WTC11 (cell line): ENCODE measurements at regions not wholly inside any gene's neighbourhood (a gene's known extent, or its start where the extent isn't known, plus 50 kb on each side); places are given as distances from the start of the nearest gene placed in this dataset.

Experiments used
- ATAC-seq: fragments of 200-7000 bp; cut with Tn5 transposase; 2 replicates; pipeline ENCODE4 v1.10.0; 2021; ENCODE audit warnings: mild to moderate bottlenecking, moderate library complexity
- CTCF ChIA-PET: fragments of 300-600 bp; sonication (Branson Sonifier 250); formaldehyde crosslinking; loops from one replicate; lab custom pipeline; 2021; ENCODE audit warnings: antibody characterized with exemption; lab: Charles Lee
- POLR2A ChIA-PET: fragments of 350-600 bp; sonication (Branson Sonifier 250); formaldehyde crosslinking; loops from one replicate; lab custom pipeline; 2021; ENCODE audit warnings: antibody characterized with exemption; lab: Charles Lee
- DNase-seq: peaks from one replicate; pipeline ENCODE4 v3.0.0; 2021; ENCODE audit warnings: low spot score
- H3K27ac Mint-ChIP-seq: 2 replicates; pipeline ENCODE4 v1.8.0; 2021; ENCODE audit warnings: mixed read lengths
- H3K27me3 Mint-ChIP-seq: 2 replicates; pipeline ENCODE4 v1.8.0; 2021; ENCODE audit warnings: low read depth, mild to moderate bottlenecking, moderate library complexity, mixed read lengths
- H3K36me3 Mint-ChIP-seq: 2 replicates; pipeline ENCODE4 v1.8.0; 2021; ENCODE audit warnings: mixed read lengths
- H3K4me1 Mint-ChIP-seq: 2 replicates; pipeline ENCODE4 v1.8.0; 2022; ENCODE audit warnings: mixed read lengths
- H3K4me3 Mint-ChIP-seq: 2 replicates; pipeline ENCODE4 v1.8.0; 2021; ENCODE audit warnings: mild to moderate bottlenecking, moderate library complexity, mixed read lengths
- H3K9me3 Mint-ChIP-seq: 2 replicates; pipeline ENCODE4 v1.8.0; 2021; ENCODE audit warnings: mixed read lengths
- AR ChIP-seq: fragments of 250-450 bp; sonication (Bioruptor Pico); IDR thresholded peaks from 2 replicates; pipeline ENCODE4 v1.9.0; 2021; ENCODE audit warnings: mild to moderate bottlenecking
- ERG ChIP-seq: fragments of 250-450 bp; sonication (Bioruptor Pico); IDR thresholded peaks from 2 replicates; pipeline ENCODE4 v1.8.0; 2021; ENCODE audit warnings: mild to moderate bottlenecking
- GTF2I ChIP-seq: fragments of 250-450 bp; sonication (Bioruptor Pico); conservative IDR thresholded peaks from 2 replicates; pipeline ENCODE4 v1.4.0; 2021; ENCODE audit warnings: mild to moderate bottlenecking
- IRF2 ChIP-seq: sonication (generic); formaldehyde crosslinking; IDR thresholded peaks from 2 replicates; pipeline ENCODE4 v1.8.0; 2022; ENCODE audit warnings: low read depth, missing genetic modification reagents, borderline replicate concordance
- PRDM15 ChIP-seq: sonication (generic); formaldehyde crosslinking; IDR thresholded peaks from 2 replicates; pipeline ENCODE4 v1.8.0; 2022; ENCODE audit warnings: missing genetic modification reagents
- SOX15 ChIP-seq: fragments of 250-450 bp; sonication (Bioruptor Pico); IDR thresholded peaks from 2 replicates; pipeline ENCODE4 v1.9.0; 2021; ENCODE audit warnings: mild to moderate bottlenecking
- SP1 ChIP-seq: sonication (generic); formaldehyde crosslinking; conservative IDR thresholded peaks from 2 replicates; pipeline ENCODE4 v1.8.1; 2022; ENCODE audit warnings: missing genetic modification reagents
- TCF7 ChIP-seq: sonication (generic); formaldehyde crosslinking; IDR thresholded peaks from 2 replicates; pipeline ENCODE4 v1.8.0; 2022; ENCODE audit warnings: mild to moderate bottlenecking, low read depth, missing genetic modification reagents, moderate library complexity
- TF ChIP-seq, protein P1 (sequence below): sonication (generic); formaldehyde crosslinking; IDR thresholded peaks from 2 replicates; pipeline ENCODE4 v1.8.0; 2022; ENCODE audit warnings: mild to moderate bottlenecking, missing genetic modification reagents
- TF ChIP-seq, protein P2 (sequence below): sonication (generic); formaldehyde crosslinking; IDR thresholded peaks from 2 replicates; pipeline ENCODE4 v1.8.1; 2022; ENCODE audit warnings: mild to moderate bottlenecking, moderate library complexity, missing genetic modification reagents
- TF ChIP-seq, protein P3 (sequence below): sonication (generic); formaldehyde crosslinking; conservative IDR thresholded peaks from 2 replicates; pipeline ENCODE4 v1.8.1; 2023; ENCODE audit warnings: mild to moderate bottlenecking, low read depth, missing genetic modification reagents, moderate library complexity
- TF ChIP-seq, protein P4 (sequence below): fragments of 250-450 bp; sonication (Bioruptor Pico); IDR thresholded peaks from 2 replicates; pipeline ENCODE4 v1.9.0; 2021; ENCODE audit warnings: mild to moderate bottlenecking, borderline replicate concordance
- TF ChIP-seq, protein P5 (sequence below): sonication (generic); formaldehyde crosslinking; IDR thresholded peaks from 2 replicates; pipeline ENCODE4 v1.8.1; 2023; ENCODE audit warnings: mild to moderate bottlenecking, missing genetic modification reagents
- TF ChIP-seq, protein P6 (sequence below): sonication (generic); formaldehyde crosslinking; IDR thresholded peaks from 2 replicates; pipeline ENCODE4 v1.8.0; 2022; ENCODE audit warnings: mild to moderate bottlenecking, missing genetic modification reagents

DNA sequence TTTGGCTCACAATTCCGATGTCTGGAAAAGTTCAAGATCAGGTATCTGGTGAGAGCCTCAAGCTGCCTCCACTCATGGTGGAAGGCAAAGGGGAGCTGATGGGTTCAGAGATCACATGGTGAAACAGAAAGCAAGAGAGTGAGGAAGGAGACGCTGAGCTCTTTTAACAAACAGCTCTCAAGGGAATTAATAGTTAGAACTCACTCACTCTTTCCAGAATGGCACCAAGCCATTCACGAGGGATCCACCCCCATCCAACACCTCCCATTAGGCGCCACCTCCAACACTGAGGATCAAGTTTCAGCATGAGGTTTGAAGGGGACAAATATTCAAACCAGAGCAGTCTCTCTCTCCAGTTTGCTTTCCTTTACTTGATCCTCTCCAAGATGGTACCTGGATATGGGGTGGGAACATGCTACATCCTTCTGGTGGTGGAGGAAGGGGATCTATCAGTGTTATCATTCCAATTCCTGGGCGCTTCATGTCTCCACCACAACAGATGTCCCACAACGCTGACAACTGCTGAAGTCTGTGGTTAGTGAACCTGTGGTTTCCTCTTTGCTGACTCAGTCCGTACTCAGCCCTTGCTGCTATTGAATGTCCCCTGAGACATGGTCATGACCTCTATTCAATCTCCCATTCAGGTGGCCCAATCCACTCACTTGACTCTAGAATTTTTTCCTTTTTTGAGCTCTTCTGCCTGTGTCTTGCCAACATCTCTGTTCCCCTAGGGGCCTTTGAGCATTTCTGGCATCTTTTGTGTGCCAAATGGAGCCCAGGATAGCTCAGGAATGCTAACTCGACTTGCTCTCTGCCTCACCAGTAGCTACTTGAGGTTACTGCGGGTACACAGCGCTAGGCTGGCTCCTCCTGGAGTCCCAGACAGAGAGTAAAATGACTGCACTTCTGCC, 395.2 kb downstream of the MID1IP1 start:
- no peak for DNase-seq
- CTCF ChIA-PET = interaction anchor here (0.8 to 1.3 kb wide), 2 partner anchors 44 to 65 kb away, joined by 3 read pairs; no protein-coding TSS in a partner anchor
- TF ChIP-seq, protein P1, sequence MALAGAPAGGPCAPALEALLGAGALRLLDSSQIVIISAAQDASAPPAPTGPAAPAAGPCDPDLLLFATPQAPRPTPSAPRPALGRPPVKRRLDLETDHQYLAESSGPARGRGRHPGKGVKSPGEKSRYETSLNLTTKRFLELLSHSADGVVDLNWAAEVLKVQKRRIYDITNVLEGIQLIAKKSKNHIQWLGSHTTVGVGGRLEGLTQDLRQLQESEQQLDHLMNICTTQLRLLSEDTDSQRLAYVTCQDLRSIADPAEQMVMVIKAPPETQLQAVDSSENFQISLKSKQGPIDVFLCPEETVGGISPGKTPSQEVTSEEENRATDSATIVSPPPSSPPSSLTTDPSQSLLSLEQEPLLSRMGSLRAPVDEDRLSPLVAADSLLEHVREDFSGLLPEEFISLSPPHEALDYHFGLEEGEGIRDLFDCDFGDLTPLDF = no peak
- TF ChIP-seq, protein P2, sequence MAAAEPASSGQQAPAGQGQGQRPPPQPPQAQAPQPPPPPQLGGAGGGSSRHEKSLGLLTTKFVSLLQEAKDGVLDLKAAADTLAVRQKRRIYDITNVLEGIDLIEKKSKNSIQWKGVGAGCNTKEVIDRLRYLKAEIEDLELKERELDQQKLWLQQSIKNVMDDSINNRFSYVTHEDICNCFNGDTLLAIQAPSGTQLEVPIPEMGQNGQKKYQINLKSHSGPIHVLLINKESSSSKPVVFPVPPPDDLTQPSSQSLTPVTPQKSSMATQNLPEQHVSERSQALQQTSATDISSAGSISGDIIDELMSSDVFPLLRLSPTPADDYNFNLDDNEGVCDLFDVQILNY (CRISPR knock-in tag) = no peak
- TF ChIP-seq, protein P3, sequence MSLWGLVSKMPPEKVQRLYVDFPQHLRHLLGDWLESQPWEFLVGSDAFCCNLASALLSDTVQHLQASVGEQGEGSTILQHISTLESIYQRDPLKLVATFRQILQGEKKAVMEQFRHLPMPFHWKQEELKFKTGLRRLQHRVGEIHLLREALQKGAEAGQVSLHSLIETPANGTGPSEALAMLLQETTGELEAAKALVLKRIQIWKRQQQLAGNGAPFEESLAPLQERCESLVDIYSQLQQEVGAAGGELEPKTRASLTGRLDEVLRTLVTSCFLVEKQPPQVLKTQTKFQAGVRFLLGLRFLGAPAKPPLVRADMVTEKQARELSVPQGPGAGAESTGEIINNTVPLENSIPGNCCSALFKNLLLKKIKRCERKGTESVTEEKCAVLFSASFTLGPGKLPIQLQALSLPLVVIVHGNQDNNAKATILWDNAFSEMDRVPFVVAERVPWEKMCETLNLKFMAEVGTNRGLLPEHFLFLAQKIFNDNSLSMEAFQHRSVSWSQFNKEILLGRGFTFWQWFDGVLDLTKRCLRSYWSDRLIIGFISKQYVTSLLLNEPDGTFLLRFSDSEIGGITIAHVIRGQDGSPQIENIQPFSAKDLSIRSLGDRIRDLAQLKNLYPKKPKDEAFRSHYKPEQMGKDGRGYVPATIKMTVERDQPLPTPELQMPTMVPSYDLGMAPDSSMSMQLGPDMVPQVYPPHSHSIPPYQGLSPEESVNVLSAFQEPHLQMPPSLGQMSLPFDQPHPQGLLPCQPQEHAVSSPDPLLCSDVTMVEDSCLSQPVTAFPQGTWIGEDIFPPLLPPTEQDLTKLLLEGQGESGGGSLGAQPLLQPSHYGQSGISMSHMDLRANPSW (CRISPR knock-in tag) = no peak
- no peak for TF ChIP-seq SOX15 (CRISPR knock-in tag)
- TF ChIP-seq TCF7 (CRISPR knock-in tag) = no peak
- no peak for TF ChIP-seq GTF2I (CRISPR knock-in tag)
- TF ChIP-seq SP1 = no peak
- no peak for TF ChIP-seq PRDM15
- TF ChIP-seq IRF2 = no peak
- TF ChIP-seq, protein P4, sequence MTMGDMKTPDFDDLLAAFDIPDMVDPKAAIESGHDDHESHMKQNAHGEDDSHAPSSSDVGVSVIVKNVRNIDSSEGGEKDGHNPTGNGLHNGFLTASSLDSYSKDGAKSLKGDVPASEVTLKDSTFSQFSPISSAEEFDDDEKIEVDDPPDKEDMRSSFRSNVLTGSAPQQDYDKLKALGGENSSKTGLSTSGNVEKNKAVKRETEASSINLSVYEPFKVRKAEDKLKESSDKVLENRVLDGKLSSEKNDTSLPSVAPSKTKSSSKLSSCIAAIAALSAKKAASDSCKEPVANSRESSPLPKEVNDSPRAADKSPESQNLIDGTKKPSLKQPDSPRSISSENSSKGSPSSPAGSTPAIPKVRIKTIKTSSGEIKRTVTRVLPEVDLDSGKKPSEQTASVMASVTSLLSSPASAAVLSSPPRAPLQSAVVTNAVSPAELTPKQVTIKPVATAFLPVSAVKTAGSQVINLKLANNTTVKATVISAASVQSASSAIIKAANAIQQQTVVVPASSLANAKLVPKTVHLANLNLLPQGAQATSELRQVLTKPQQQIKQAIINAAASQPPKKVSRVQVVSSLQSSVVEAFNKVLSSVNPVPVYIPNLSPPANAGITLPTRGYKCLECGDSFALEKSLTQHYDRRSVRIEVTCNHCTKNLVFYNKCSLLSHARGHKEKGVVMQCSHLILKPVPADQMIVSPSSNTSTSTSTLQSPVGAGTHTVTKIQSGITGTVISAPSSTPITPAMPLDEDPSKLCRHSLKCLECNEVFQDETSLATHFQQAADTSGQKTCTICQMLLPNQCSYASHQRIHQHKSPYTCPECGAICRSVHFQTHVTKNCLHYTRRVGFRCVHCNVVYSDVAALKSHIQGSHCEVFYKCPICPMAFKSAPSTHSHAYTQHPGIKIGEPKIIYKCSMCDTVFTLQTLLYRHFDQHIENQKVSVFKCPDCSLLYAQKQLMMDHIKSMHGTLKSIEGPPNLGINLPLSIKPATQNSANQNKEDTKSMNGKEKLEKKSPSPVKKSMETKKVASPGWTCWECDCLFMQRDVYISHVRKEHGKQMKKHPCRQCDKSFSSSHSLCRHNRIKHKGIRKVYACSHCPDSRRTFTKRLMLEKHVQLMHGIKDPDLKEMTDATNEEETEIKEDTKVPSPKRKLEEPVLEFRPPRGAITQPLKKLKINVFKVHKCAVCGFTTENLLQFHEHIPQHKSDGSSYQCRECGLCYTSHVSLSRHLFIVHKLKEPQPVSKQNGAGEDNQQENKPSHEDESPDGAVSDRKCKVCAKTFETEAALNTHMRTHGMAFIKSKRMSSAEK (CRISPR knock-in tag) = no peak
- TF ChIP-seq, protein P5, sequence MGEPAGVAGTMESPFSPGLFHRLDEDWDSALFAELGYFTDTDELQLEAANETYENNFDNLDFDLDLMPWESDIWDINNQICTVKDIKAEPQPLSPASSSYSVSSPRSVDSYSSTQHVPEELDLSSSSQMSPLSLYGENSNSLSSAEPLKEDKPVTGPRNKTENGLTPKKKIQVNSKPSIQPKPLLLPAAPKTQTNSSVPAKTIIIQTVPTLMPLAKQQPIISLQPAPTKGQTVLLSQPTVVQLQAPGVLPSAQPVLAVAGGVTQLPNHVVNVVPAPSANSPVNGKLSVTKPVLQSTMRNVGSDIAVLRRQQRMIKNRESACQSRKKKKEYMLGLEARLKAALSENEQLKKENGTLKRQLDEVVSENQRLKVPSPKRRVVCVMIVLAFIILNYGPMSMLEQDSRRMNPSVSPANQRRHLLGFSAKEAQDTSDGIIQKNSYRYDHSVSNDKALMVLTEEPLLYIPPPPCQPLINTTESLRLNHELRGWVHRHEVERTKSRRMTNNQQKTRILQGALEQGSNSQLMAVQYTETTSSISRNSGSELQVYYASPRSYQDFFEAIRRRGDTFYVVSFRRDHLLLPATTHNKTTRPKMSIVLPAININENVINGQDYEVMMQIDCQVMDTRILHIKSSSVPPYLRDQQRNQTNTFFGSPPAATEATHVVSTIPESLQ = no peak
- no peak for TF ChIP-seq ERG
- TF ChIP-seq AR (CRISPR knock-in tag) = no peak
- TF ChIP-seq, protein P6, sequence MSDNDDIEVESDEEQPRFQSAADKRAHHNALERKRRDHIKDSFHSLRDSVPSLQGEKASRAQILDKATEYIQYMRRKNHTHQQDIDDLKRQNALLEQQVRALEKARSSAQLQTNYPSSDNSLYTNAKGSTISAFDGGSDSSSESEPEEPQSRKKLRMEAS (CRISPR knock-in tag) = no peak

More for the DNA sequence above, 395.2 kb downstream of the MID1IP1 start:
- H3K4me1 Mint-ChIP-seq = peaks cover 43% of the 10 kb centered on the region
- peaks cover 3% of the 10 kb centered on the region for H3K27me3 Mint-ChIP-seq
- no peaks in the 10 kb centered on the region for H3K9me3 Mint-ChIP-seq
- H3K4me3 Mint-ChIP-seq = no peak overlapping the region
- H3K36me3 Mint-ChIP-seq = no peaks in the 10 kb centered on the region
- POLR2A ChIA-PET = interaction anchor here (0.6 kb wide), 1 partner anchor 281 kb away, joined by 3 read pairs; no protein-coding TSS in a partner anchor
- no peak overlapping the region for H3K27ac Mint-ChIP-seq
- ATAC-seq = peak; percentile 46; the same call in 1 of the 2 replicates
